SU-DHL-6 (cell line): ENCODE measurements at regions not wholly inside any gene's neighbourhood (a gene's known extent, or its start where the extent isn't known, plus 50 kb on each side); places are given as distances from the start of the nearest gene placed in this dataset.

Source experiments
- H2AFZ ChIP-seq: fragments of 200-600 bp; sonication (generic); 2 replicates; pipeline ENCODE4 v1.6.1; 2014; ENCODE audit warnings: low read depth, mild to moderate bottlenecking, moderate library complexity, mixed read lengths, antibody characterized with exemption, low read length; ENCODE audit not compliant: severe bottlenecking
- H3F3A ChIP-seq: fragments of 200-600 bp; shearing (Covaris generic); 2 replicates; pipeline ENCODE4 v1.6.0; 2016; ENCODE audit warnings: antibody characterized with exemption, mild to moderate bottlenecking; ENCODE audit not compliant: insufficient read depth
- H3K27ac ChIP-seq: fragments of 200-600 bp; sonication (generic); 2 replicates; pipeline ENCODE4 v1.5.1; 2016; ENCODE audit warnings: low read depth, mild to moderate bottlenecking, low read length, moderate library complexity, mixed read lengths
- H3K27me3 ChIP-seq: fragments of 200-600 bp; sonication (generic), shearing (Covaris generic); 2 replicates; pipeline ENCODE4 v1.6.0; 2014; ENCODE audit warnings: mild to moderate bottlenecking, low read length
- H3K36me3 ChIP-seq: fragments of 200-600 bp; sonication (generic); 2 replicates; pipeline ENCODE4 v1.6.1; 2014; ENCODE audit warnings: mild to moderate bottlenecking, low read length, mixed read lengths
- H3K4me2 ChIP-seq: fragments of 300-600, 200-600 bp; shearing (Covaris generic), sonication (generic); 2 replicates; pipeline ENCODE4 v1.6.0; 2014; ENCODE audit warnings: low read length, low read depth, mild to moderate bottlenecking; ENCODE audit not compliant: poor library complexity, severe bottlenecking
- H3K4me3 ChIP-seq: fragments of 200-600 bp; sonication (generic); 2 replicates; pipeline ENCODE4 v1.5.1; 2014; ENCODE audit warnings: antibody characterized with exemption, low read length, mild to moderate bottlenecking, mixed read lengths; ENCODE audit not compliant: insufficient read depth, poor library complexity, severe bottlenecking
- H3K79me2 ChIP-seq: fragments of 200-600 bp; sonication (generic); 2 replicates; pipeline ENCODE4 v1.6.1; 2014; ENCODE audit warnings: mild to moderate bottlenecking, low read length, moderate library complexity; ENCODE audit not compliant: insufficient read depth
- H3K9ac ChIP-seq: fragments of 200-600 bp; sonication (generic); 2 replicates; pipeline ENCODE4 v1.7.0; 2014; ENCODE audit warnings: mild to moderate bottlenecking, low read length
- H3K9me2 ChIP-seq: fragments of 200-600 bp; sonication (generic); replicated peaks from 2 replicates; pipeline ENCODE4 v1.6.1; 2014; ENCODE audit warnings: low read length; ENCODE audit not compliant: insufficient read depth
- H3K9me3 ChIP-seq: fragments of 200-600 bp; sonication (generic); 2 replicates; pipeline ENCODE4 v1.6.1; 2014; ENCODE audit warnings: low read length, mixed read lengths; ENCODE audit not compliant: insufficient read depth
- H4K20me1 ChIP-seq: fragments of 200-600 bp; sonication (generic); 2 replicates; pipeline ENCODE4 v1.6.1; 2014; ENCODE audit warnings: low read depth, mild to moderate bottlenecking, antibody characterized with exemption, low read length, moderate library complexity, mixed read lengths
- CTCF ChIP-seq: fragments of 200-600 bp; sonication (generic); IDR thresholded peaks from one replicate; pipeline ENCODE4 v1.5.1; 2017; ENCODE audit warnings: antibody characterized with exemption, mild to moderate bottlenecking, low read length, moderate library complexity; ENCODE audit not compliant: insufficient read depth, poor library complexity, severe bottlenecking
- EZH2phosphoT487 ChIP-seq: fragments of 200-600 bp; sonication (generic), shearing (Covaris generic); conservative IDR thresholded peaks from 2 replicates; pipeline ENCODE4 v1.6.1; 2018; ENCODE audit warnings: mild to moderate bottlenecking, antibody characterized with exemption, low read length, moderate library complexity, mixed read lengths

GRCh38 chr2:221050020-221050795 is 521.9 kb downstream of the EPHA4 start:
- no peaks in the 10 kb centered on the region for H3K79me2 ChIP-seq
- no peaks in the 10 kb centered on the region for H3K36me3 ChIP-seq
- no peaks in the 10 kb centered on the region for H3K27me3 ChIP-seq
- no peak overlapping the region for H2AFZ ChIP-seq
- no peaks in the 10 kb centered on the region for H4K20me1 ChIP-seq
- H3F3A ChIP-seq = no peaks in the 10 kb centered on the region
- no peak overlapping the region for H3K4me2 ChIP-seq
- no peaks in the 10 kb centered on the region for H3K9me2 ChIP-seq
- H3K27ac ChIP-seq = no peak overlapping the region
- H3K4me3 ChIP-seq = no peak overlapping the region
- no peak for TF ChIP-seq CTCF
- TF ChIP-seq EZH2phosphoT487 = no peak
- no peak overlapping the region for H3K9ac ChIP-seq
- no peaks in the 10 kb centered on the region for H3K9me3 ChIP-seq

GRCh38 chr2:221051162-221051561 is 520.9 kb downstream of the EPHA4 start:
- Histone ChIP-seq H3K4me3 (no peak overlapping the region), H4K20me1 (no peaks in the 10 kb centered on the region), H3K9ac (no peak overlapping the region), H3K36me3 (no peaks in the 10 kb centered on the region), H2AFZ (no peak overlapping the region), H3K27ac (no peak overlapping the region), H3K9me2 (no peaks in the 10 kb centered on the region), H3K79me2 (no peaks in the 10 kb centered on the region), H3K27me3 (no peaks in the 10 kb centered on the region), H3K4me2 (no peak overlapping the region), H3F3A (no peaks in the 10 kb centered on the region), H3K9me3 (no peaks in the 10 kb centered on the region)
- TF ChIP-seq EZH2phosphoT487 (no peak), CTCF (no peak)

- Histone ChIP-seq H3F3A (no peaks in the 10 kb centered on the region), H3K4me3 (no peak overlapping the region), H3K4me2 (no peak overlapping the region), H2AFZ (no peak overlapping the region), H3K27ac (no peak overlapping the region), H3K9ac (no peak overlapping the region), H3K27me3 (no peaks in the 10 kb centered on the region), H4K20me1 (no peaks in the 10 kb centered on the region), H3K9me3 (no peaks in the 10 kb centered on the region), H3K79me2 (no peaks in the 10 kb centered on the region), H3K9me2 (no peaks in the 10 kb centered on the region), H3K36me3 (no peaks in the 10 kb centered on the region)
- TF ChIP-seq CTCF (no peak), EZH2phosphoT487 (no peak)
Observed at GRCh38 chr2:221060376-221060775, 511.7 kb downstream of the EPHA4 start.
